ENCODE measurements at regions not wholly inside any gene's neighbourhood (a gene's known extent, or its start where the extent isn't known, plus 50 kb on each side); places are given as distances from the start of the nearest gene placed in this dataset.

- H3K18ac ChIP-seq (ENCODE audit: low read depth, low read length), result no peak overlapping the region
- H3K27ac ChIP-seq (ENCODE audit: insufficient read depth, low read length), result no peak overlapping the region
- ATAC-seq (ENCODE audit: low read depth), result no peak
Observed at GRCh38 chr5:109936996-109937395, 247.3 kb downstream of the MAN2A1 start.

More at GRCh38 chr5:109936996-109937395, 247.3 kb downstream of the MAN2A1 start:
- Histone ChIP-seq H4K5ac (ENCODE audit: low read depth, low read length) (no peak overlapping the region), H2BK120ac (ENCODE audit: low read depth, low read length) (no peak overlapping the region), H3K4me2 (ENCODE audit: low read depth, low read length) (no peak overlapping the region), H3K27me3 (ENCODE audit: control insufficient read depth, insufficient read depth, low read length) (no peaks in the 10 kb centered on the region; the same call in 1 of the 2 replicates), H3K9me1 (ENCODE audit: insufficient read depth, low read length) (no peaks in the 10 kb centered on the region), H4K91ac (ENCODE audit: insufficient read depth, low read depth, low read length) (no peak overlapping the region), H2BK20ac (ENCODE audit: low read depth, low read length) (no peak overlapping the region), H4K20me1 (ENCODE audit: insufficient read depth, low read length) (no peaks in the 10 kb centered on the region), H3K4me1 (ENCODE audit: control insufficient read depth, insufficient read depth, low read length) (no peaks in the 10 kb centered on the region), H3K56ac (ENCODE audit: extremely low read depth, insufficient read depth, low read length) (no peak overlapping the region), H3K14ac (replicated peaks; ENCODE audit: low read depth, low read length) (no peak overlapping the region), H3K9ac (ENCODE audit: low read depth, low read length) (no peak overlapping the region), H2AK5ac (ENCODE audit: low read depth, low read length) (no peak overlapping the region), H2AFZ (replicated peaks; ENCODE audit: low read length, poor library complexity) (no peak overlapping the region), H4K8ac (ENCODE audit: low read depth in 2 of 2, low read length in 2 of 2) (no peak overlapping the region), H3K9me3 (ENCODE audit: control insufficient read depth, insufficient read depth, low read length) (no peaks in the 10 kb centered on the region), H2BK5ac (ENCODE audit: low read depth, low read length, poor library complexity, severe bottlenecking) (no peak overlapping the region), H3K23ac (ENCODE audit: low read depth, low read length) (no peak overlapping the region), H2AK9ac (replicated peaks; ENCODE audit: low read depth, low read length, poor library complexity) (no peak overlapping the region), H3K36me3 (ENCODE audit: control insufficient read depth, insufficient read depth, low read length) (no peaks in the 10 kb centered on the region), H3K4ac (ENCODE audit: low read depth, low read length) (no peak overlapping the region), H3K4me3 (ENCODE audit: insufficient read depth, low read depth, low read length) (no peak overlapping the region), H3K79me1 (ENCODE audit: low read depth in 1 of 2, low read length in 2 of 2) (no peaks in the 10 kb centered on the region), H2BK15ac (ENCODE audit: low read depth, low read length) (no peak overlapping the region)
- in situ Hi-C loops (cut with MboI; ENCODE audit: low sequenced_read_pairs) (no loop called here), dilution Hi-C loops (cut with HindIII; ENCODE audit: low sequenced_read_pairs, unreplicated experiment) (no loop called here), intact Hi-C loops (cut with micrococcal nuclease) (loop anchor here (5.0 kb wide), 1 partner anchor 435 kb away; no protein-coding TSS in a partner anchor)
- ChIA-PET CTCF (no interaction called here), POLR2A (ENCODE audit: unreplicated experiment) (no interaction called here)
- DNase-seq, result no peak
- TF ChIP-seq, protein P1, sequence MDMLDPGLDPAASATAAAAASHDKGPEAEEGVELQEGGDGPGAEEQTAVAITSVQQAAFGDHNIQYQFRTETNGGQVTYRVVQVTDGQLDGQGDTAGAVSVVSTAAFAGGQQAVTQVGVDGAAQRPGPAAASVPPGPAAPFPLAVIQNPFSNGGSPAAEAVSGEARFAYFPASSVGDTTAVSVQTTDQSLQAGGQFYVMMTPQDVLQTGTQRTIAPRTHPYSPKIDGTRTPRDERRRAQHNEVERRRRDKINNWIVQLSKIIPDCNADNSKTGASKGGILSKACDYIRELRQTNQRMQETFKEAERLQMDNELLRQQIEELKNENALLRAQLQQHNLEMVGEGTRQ (IDR thresholded peaks at IDR 0.05; ENCODE audit: low read depth, low read length), result no peak
- TF ChIP-seq CHD1 (IDR thresholded peaks at IDR 0.05; ENCODE audit: low read depth, low read length) (no peak), RCOR1 (IDR thresholded peaks at IDR 0.05; ENCODE audit: insufficient replicate concordance, low read length) (no peak), POLR2A (IDR thresholded peaks at IDR 0.05; ENCODE audit: low read depth, low read length) (no peak), FOS (IDR thresholded peaks at IDR 0.05; ENCODE audit: low read depth, low read length) (no peak)
- TF ChIP-seq, protein P2, sequence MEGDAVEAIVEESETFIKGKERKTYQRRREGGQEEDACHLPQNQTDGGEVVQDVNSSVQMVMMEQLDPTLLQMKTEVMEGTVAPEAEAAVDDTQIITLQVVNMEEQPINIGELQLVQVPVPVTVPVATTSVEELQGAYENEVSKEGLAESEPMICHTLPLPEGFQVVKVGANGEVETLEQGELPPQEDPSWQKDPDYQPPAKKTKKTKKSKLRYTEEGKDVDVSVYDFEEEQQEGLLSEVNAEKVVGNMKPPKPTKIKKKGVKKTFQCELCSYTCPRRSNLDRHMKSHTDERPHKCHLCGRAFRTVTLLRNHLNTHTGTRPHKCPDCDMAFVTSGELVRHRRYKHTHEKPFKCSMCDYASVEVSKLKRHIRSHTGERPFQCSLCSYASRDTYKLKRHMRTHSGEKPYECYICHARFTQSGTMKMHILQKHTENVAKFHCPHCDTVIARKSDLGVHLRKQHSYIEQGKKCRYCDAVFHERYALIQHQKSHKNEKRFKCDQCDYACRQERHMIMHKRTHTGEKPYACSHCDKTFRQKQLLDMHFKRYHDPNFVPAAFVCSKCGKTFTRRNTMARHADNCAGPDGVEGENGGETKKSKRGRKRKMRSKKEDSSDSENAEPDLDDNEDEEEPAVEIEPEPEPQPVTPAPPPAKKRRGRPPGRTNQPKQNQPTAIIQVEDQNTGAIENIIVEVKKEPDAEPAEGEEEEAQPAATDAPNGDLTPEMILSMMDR (conservative IDR thresholded peaks at IDR 0.05; ENCODE audit: low read depth, low read length), result no peak
- no TSS peak for BruUV-seq (replicated peaks)
- WGBS, 2 experiments (ENCODE audit: extremely low coverage in 2 of 2, insufficient read length in 1 of 2), result no CpG with 5 or more reads among the region's 2 CpGs

Measured in IMR-90 (cell line).